Fibroblast of the conjunctiva (primary cell): ENCODE measurements at regions not wholly inside any gene's neighbourhood (a gene's known extent, or its start where the extent isn't known, plus 50 kb on each side); places are given as distances from the start of the nearest gene placed in this dataset.

Source experiments
- DNase-seq: peaks from one replicate; pipeline ENCODE4 v3.0.0-alpha.2; 2010; ENCODE audit warnings: low read depth

DNA sequence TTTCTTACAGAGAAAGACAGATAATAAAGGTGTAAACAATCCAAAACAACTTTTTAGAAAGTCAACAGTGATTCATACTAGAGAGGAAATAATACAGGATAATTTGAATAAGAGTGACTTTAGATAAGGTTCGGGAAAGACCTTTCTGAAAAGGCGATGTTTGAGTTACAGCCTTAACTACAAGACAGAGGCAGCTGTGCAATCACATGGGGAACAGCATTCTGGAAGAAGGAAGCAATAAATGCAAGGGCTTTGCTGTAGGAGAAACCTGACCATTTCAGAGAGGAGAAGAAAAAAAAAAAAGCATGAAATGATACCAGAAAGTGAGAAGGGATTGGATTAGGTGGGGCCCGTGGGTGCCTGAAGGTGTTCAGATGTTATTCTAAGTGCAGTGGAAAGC is 200.6 kb upstream of the ATP11B start:
- DNase-seq, result no peak

DNA sequence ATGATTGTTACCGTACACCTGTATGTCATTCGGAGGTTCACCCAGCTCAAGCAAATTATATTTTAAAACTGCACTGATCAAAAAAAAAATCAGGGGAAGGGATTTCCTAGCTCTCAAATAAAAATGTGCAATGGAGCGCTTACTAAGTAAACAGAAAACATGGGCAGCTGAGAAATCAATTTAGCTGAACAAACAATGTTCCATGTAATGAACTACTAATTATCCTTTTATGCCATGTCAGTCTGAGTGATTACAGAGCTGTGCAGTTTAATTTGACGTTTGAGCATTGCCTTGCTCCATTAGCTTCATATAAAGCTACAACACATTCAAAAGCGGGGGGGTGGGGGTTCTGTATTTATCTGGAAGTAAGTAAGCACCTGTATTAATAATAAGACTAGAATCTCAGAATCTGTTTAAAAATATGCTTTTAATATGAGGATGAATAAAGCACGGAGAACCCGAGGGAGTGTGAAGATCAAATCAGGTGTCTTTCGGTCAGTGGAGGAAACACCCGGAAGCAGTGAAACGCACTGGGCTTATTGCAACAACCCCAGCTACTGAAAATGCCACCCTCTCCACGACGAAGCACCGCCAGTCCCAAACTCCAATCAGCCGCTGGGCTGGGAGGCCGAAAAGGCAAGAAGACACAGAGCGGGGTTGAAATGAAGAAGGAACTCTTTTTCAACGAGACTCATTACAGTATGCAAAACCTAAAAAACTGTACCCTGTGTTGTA is 196.5 kb upstream of the ATP11B start:
- no peak for DNase-seq

DNA sequence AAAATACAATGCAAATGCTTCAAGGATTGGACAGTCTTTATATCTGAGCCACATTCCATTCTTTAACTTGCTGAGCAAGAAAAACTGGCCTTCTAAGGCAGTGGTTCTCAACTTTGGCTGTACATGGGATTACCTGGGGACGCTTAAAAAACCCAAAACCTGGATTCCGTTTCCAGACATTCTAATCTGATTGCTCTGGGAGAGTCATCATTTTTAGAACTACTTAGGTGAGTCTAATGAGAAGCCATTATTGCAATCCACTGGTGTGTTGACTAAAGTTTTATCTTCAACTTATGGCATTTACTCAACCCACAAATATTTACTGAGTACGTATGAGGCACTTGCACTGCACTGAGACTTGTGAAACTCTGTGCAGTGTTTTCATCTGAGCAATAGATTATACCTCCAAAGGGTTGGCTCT is 195.7 kb upstream of the ATP11B start:
- DNase-seq, result no peak

DNA sequence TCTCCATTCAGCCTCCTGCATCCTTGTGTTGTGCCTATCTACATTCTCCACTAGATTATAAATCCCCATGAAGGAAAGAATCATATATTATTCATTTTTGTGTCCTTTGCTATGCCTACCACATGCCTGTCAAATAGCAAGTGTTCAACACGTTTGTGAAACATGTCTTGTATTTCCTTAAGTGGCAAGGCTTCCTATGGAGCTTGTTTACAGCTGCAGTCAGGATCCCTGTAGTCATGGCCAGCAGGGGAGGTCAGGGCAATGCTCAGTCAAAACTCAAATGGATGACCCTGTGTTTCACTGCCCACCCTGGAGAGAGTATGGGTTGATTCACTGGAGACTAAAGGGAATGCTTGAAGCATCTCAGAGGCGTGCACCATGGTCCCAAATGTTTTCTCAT is 191.7 kb upstream of the ATP11B start:
- no peak for DNase-seq

DNA sequence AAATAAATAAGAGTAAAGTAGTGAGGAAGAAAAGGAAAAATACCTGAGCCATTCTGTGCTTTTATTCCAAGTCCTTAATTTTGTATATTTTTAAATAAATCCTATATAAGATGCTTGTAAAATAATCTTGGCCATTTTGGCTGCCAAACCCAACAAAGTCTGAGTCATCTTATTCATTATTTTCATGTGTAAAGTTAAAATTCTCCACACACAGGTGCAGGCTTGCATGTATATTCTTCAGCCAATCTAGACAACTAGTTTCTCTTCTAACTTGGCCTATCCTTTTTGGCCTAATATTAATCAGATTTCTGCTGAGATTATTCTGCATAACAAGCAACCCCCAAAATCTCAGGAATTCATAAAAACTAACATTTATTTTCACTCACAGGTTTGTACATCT is 189.8 kb upstream of the ATP11B start:
- no peak for DNase-seq

DNA sequence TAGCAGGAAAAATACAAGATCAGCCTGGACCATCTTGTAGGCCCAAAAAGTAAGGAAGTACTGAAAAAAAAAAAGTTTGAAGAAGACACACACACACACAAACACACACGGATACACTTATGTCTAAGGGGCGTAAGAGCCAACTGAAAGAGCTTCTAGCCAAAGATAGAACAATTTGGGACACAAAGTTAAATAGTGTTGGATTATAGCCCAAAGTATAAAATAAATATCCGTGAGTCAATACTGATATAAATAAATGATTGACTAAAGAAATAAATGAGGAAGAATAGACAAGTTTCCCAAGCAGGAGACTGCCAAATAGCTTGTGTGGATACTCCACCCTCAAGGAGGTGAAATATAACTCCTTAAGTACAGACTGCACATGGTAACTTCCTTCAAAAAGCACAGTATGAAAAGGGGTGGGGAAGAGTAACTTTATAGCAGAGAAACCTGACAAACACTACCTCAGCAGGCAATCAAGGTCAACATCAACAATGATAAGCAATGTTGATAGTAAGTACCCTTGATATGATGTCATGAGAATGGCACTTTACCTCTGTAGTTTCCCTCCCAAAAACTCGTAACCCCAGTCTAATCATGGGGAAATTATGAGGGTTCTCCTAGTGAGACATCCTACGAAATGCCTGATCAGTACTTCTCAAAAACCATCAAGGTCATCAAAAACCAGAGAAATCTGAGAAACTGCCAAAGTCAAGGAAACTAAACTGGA is 187.3 kb upstream of the ATP11B start:
- DNase-seq, result no peak

DNA sequence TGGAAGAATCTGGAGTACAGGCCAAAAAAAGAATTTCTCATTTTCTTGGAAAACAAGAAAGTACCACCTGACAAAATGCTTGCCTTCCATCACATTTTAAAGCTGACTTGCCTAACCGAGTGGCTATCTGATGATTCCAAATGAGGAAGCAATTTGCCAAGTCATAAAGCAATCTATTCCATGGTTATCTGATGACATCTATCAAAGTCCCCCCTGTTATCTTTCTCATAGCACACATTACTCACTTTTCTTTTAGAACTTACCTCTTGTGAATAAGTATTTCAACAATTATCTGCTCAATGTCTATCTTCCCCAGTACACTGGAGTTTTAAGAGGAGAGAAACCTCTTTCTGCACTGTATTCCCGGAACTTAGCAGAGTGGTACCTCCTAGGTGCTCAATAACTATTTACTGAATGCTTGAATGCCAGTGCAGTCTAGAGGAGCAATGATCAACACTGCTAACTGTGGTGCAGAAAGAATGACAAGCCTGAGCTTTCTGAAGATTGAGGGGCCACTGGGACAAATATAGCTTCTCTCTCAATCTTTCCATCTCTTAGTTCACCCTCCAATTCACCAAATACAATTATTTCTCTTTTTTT is 186.3 kb upstream of the ATP11B start:
- no peak for DNase-seq

DNA sequence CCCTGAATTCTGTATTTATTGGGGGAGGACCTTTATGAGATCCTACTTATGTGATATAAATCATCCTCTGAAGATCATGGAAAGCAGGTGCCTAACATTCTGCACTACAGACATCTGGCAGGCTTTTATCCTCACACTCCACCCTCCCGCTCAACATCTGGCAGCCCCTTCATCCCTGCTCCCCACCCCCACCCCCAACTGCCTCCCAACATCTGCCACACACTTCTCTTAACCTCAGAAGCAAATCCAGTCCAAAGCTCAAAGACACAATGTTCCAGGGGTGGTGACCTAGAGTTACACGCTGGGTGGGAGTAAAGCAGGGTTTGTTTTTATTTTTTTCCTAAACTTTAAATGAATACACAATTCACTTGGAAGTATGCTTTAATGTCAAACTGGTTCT is 184.5 kb upstream of the ATP11B start:
- no peak for DNase-seq

DNA sequence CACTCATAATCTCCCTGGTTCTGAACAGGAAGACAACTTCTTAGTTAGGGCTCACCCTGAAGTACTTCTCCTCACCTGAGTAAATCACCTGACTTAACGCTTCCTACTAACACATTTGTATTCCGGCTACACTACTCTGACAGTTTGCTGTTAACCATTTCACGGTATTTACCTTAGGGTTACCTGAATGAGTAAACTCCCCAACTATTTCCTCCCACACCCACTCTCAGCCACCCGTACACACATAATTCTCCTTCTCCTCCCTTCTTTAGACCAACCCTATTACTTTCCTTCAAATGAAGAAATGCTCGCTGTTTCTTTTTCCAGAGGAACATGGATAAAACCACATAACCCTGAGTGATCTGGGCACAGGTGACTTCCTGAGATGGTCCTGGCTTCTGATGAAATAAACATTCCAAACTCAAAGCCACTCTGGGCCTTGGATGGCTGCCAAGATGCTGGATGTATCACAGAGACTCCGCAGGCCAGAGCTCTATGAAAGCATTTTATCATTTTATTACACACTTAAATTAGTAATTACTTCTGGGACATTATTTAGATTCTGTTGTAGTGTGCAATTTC is 183.6 kb upstream of the ATP11B start:
- DNase-seq, result no peak

DNA sequence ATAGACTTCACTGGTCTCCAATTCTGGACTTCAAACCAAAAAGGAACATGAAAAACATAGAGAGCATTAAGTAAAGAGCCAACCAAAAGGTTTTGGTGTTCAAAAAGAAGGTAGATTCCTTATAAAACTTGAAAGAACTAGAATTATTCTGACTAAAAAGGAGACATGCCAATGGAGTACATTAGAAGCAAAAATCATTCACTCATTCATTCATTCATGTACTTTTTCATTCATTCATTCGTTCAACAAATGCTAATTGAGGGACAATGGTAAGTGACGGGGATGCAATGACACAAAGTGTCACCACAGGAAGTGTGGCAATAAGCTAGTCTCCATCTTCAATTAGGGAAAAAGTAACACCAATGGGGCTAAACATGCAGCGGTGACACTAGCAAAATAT is 181.0 kb upstream of the ATP11B start:
- no peak for DNase-seq

DNA sequence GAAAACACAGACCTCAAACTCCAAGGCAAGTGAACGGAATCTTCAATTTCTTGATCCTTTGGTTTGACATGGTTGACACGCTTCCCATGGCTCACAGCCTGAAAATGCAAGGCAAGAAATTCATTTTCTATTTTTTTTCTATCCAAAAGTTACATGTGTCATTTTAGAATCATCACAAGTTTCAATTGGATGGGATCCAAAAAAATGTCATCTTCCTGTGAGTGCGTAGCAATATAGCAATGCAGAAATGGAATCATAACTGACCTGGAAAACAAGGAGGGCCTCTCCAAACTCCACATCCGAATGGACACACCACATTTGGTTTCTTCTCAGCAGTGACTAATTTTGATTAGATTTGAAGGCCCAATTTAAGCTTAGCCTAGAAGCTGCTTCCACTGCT is 175.8 kb upstream of the ATP11B start:
- no peak for DNase-seq

DNA sequence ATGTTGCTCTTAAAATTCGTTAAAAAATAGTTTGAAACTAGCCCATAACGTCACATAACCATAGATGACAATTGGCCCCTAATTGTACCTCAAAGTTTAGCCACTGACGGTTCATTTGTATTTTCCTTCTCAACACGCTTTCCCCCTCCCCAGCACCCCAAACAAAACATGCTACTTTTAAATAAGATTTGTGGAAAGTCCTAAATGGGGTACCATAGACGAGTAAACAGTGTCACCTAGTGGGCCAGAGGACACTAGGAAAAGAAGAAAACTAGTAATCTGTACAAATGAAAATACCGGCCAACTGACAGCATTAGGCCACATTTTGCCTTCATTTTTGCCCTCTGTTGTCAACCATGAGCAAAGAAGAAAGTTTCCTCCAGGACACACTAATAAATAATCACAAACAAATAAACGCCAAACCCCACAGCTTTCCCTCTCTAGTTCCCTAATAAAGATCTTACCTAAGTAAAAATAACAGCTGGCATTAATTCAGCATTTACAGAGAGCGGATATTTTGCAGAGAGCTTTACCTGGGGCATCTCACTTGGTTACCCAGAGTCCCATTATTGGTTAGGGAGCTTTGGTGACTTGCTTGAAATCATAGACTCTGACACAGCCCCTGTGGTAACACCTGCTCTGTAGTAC is 175.1 kb upstream of the ATP11B start:
- DNase-seq, result no peak

DNA sequence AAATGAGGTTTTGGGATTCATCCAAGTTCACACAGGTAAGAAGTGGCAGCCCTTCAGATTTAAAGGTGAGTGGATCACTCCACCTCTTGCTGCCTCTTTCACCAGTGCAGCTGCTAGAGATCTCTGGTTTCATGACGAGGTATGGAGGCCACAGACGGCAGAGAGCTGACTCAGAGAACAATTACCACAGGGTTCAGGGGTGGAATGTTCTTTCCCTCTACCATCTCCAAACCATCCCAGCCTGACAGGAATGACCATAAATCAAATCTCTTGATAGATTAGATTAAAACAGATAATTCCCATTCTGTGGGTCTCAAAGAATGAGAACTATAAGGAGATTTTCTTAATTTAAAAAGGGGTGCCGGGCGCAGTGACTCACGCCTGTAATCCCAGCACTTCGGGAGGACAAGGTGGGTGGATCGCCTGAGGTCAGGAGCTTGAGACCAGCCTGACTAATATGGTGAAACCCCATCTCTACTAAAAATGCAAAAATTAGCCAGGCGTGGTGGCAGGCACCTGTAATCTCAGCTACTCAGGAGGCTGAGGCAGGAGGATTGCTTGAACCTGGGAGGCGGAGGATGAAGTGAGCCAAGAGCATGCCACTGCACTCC is 174.2 kb upstream of the ATP11B start:
- DNase-seq, result no peak

DNA sequence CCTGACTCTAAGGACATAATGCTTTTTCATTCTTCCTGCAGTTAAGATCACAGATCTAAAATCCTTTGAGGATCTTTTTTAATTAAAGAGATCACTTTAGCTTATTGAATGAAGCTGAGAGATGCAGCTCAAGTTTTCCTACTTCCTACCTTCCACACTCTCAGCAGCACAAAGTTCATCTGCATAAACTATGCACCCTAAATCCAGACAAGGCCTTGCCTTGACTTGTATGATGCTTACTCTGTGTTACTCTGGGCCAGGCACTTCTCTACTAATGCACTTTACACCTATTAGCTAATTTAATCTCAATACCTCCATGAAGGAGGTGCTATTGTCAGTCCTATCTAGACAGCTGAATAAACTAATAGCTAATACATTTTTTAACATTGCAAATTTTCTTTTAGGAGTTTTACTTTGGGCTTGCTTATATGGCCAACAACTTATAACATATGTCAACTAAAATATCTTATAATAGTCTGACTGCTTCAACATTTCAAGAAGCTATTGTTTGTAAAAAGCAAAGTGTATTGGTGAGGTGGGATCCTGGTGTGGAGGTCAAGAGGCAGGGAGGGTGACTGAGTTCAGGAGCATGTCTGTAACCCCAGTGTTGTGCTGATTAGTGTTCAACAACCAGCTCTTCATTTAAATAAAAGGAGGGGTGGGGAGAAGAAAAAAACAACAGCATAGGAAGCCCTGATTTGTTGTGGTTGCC is 172.4 kb upstream of the ATP11B start:
- DNase-seq, result no peak

DNA sequence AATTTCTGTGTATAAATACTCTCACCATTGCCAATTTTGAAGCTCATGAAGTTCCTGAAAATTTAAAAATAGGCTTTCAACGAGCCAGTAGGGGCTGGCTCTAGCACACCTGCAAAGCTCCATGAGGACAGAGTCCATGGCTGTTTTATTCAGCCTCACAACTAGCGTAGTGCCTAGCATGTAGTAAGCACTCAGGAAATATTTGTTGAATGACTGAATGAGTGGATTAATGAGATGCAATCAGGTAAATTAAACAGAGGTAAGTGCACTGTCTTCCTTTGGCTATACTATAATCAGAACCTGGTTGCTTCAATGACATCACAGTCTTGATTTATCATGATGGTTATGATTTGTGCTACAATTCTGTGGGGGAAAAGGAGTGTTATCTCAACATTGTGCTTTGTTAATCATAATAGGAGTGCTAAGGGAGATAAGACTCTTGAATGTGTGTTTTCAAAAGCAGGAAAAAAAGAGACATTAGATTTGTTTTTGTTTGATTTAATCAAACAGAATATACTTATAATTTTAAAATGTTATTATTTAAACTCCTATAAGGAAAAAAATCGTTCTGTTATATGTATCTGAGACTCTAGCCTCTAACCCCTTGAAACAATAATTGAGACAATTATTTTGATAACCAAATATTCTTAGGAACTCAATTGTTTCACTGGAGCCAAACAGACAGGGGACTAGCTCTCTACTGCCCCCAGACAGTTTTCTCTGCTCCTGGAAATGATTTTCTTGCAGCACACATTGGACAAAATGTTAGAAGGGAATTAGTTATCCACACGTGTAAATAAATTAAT is 171.7 kb upstream of the ATP11B start:
- DNase-seq, result no peak

DNA sequence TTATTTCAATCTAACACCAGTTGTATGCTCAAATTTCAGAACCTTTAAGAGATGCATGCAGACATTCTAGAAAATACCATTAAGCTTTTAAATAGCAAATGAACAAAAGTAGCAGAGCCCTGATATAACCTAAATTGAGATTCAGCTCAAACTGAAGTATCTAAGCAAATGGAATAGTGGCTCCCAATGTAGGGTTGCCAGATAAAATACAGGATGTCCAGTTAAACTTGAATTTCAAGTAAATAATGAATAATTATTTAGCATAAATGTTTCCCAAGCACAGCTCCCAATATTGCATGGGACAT is 171.1 kb upstream of the ATP11B start:
- DNase-seq, result no peak

DNA sequence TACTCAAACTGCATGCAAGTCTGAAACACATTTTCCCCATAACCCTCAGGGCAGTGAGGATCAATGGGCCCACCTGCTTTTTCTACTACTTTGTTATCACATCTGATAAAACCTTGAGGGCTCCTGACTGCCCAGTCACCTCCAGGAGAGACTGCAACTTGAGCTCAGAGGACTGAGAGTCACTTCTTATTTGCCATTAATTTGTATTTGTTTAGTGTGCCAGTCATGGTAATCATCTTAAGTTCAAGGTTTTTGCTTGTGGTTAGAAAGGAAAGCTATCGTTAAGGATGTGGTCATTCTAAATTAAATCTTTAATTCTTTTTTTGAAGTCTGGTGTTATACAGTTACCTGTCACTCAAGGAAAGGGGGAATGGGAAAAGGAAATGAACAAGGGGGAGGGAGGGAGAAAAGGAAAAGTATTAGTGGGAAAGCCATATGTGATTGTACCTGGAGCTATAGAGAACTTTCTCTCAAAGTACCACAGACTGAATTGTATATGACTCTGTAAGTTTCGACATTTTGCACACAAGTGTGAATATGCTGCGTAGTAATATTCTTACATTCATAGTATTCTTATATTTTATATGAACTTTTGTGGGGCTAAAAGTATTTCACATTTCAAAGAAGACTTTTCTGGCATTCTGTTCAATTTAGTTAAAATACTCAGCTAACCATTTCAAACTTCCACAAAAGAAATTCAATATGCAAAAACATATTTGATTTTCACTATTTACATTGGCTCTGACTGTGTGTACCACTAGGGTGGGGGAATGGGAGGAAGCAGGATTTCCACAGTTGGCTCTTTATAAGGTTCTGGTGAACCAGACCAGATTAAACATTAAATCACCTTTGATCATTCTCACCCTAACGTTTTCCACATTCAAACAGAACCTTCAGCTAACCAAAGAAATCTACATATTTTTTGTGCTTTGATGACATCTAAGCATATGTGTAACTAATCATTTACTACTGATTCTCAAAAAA is 166.5 kb upstream of the ATP11B start:
- DNase-seq, result no peak

DNA sequence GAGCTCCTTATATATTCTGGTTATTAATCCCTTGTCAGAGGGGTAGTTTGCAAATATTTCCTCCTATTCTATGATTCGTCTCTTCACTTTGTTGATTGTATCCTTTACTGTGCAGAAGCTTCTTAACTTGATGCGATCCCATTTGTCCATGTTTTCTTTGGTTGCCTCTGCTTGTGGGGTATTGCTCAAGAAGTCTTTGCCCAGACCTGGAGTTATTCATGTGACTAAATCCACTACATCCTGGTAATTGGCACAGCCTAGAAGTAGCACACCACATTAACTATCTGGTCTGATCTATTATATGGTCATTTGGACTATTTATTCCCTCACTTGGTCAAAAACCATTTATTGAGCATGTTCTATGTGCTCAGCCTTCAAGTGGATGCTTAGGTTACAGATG is 164.8 kb upstream of the ATP11B start:
- no peak for DNase-seq

DNA sequence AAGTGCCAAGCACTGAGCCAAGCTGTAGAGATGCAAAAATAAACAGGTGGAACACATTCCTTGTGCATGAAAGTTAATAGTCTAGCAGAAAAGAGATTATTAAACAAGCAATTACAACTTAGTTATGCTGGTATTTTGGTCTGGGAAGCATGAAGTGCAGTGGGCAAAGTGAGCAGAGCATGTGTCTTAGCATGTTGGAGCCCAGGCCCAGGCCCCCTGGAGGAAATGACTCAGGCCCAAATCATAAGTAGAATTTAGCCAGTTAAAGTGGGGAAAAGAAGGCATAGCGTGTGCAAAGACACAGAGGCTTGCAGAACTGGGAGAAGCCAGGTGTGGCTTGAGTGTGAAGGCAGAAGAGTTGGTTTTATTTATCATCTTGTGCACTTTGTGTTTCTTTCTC is 163.8 kb upstream of the ATP11B start:
- DNase-seq, result no peak
